ENCODE measurements at regions not wholly inside any gene's neighbourhood (a gene's known extent, or its start where the extent isn't known, plus 50 kb on each side); places are given as distances from the start of the nearest gene placed in this dataset.

- ChIA-PET CTCF (no interaction called here), POLR2A (no interaction called here)
- Histone ChIP-seq H3K9me3 (replicated peaks; ENCODE audit: control insufficient read depth, insufficient read depth, low read length) (no peaks in the 10 kb centered on the region), H3K4me3 (replicated peaks in 1 of 3; ENCODE audit: insufficient read depth in 1 of 3, low read depth in 1 of 3, low read length in 3 of 3) (no peak overlapping the region), H3K9me1 (replicated peaks; ENCODE audit: control insufficient read depth, extremely low read depth, insufficient read depth, low read length) (no peaks in the 10 kb centered on the region), H3K4me1 (ENCODE audit: control insufficient read depth, extremely low read depth, insufficient read depth, low read length) (no peaks in the 10 kb centered on the region), H3K27ac (ENCODE audit: insufficient read depth, low read depth, low read length) (no peak overlapping the region), H3K79me2 (ENCODE audit: control insufficient read depth, insufficient read depth, low read length) (no peaks in the 10 kb centered on the region), H3K36me3 (ENCODE audit: control insufficient read depth in 2 of 2, extremely low read depth in 1 of 2, insufficient read depth in 2 of 2, low read length in 2 of 2) (no peaks in the 10 kb centered on the region), H3K9ac (replicated peaks; ENCODE audit: extremely low read depth, insufficient read depth, low read length) (no peak overlapping the region), H3K27me3 (ENCODE audit: control insufficient read depth in 2 of 2, insufficient read depth in 2 of 2, low read length in 2 of 2) (peaks cover 2 to 5% of the 10 kb centered on the region in 2 experiments), H2AFZ (ENCODE audit: low read depth, low read length) (no peak overlapping the region), H4K20me1 (replicated peaks; ENCODE audit: control insufficient read depth, extremely low read depth, insufficient read depth, low read length) (no peaks in the 10 kb centered on the region), H3K4me2 (ENCODE audit: insufficient read depth, low read length) (no peak overlapping the region)
- BruUV-seq (replicated peaks) = no TSS peak
- FAIRE-seq = no peak
- intact Hi-C loops (cut with micrococcal nuclease) = no loop called here
- TF ChIP-seq, protein P1, sequence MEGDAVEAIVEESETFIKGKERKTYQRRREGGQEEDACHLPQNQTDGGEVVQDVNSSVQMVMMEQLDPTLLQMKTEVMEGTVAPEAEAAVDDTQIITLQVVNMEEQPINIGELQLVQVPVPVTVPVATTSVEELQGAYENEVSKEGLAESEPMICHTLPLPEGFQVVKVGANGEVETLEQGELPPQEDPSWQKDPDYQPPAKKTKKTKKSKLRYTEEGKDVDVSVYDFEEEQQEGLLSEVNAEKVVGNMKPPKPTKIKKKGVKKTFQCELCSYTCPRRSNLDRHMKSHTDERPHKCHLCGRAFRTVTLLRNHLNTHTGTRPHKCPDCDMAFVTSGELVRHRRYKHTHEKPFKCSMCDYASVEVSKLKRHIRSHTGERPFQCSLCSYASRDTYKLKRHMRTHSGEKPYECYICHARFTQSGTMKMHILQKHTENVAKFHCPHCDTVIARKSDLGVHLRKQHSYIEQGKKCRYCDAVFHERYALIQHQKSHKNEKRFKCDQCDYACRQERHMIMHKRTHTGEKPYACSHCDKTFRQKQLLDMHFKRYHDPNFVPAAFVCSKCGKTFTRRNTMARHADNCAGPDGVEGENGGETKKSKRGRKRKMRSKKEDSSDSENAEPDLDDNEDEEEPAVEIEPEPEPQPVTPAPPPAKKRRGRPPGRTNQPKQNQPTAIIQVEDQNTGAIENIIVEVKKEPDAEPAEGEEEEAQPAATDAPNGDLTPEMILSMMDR (IDR thresholded peaks at IDR 0.05; ENCODE audit: extremely low read depth in 1 of 2, insufficient read depth in 1 of 2, low read depth in 1 of 2, low read length in 2 of 2) = no peak
- TF ChIP-seq FOS (IDR thresholded peaks at IDR 0.05; ENCODE audit: borderline replicate concordance, insufficient read depth, low read length) (no peak), GATA2 (IDR thresholded peaks at IDR 0.05; ENCODE audit: insufficient read depth, insufficient read length, low read depth, low read length) (no peak), MYC (IDR thresholded peaks at IDR 0.05; ENCODE audit: low read depth, low read length) (no peak), MAX (IDR thresholded peaks at IDR 0.05; ENCODE audit: insufficient read depth, insufficient read length) (no peak), JUN (IDR thresholded peaks at IDR 0.05; ENCODE audit: borderline replicate concordance, insufficient read depth, insufficient read length, low read depth) (no peak), EZH2 (IDR thresholded peaks at IDR 0.05; ENCODE audit: borderline replicate concordance, low read depth, low read length, severe bottlenecking) (no peak), POLR2AphosphoS5 (IDR thresholded peaks at IDR 0.05; ENCODE audit: insufficient read depth, low read depth, low read length) (no peak)
- dilution Hi-C loops (cut with MboI; ENCODE audit: extremely low pct_ligation_motif_present, low sequenced_read_pairs) = no loop called here
- DNase-seq (ENCODE audit: low read depth, low spot score) = no peak
These were observed 131.6 kb upstream of the TCF21 start for GRCh38 chr6:133757335-133757734.
